ENCODE measurements at regions not wholly inside any gene's neighbourhood (a gene's known extent, or its start where the extent isn't known, plus 50 kb on each side); places are given as distances from the start of the nearest gene placed in this dataset.

DNA sequence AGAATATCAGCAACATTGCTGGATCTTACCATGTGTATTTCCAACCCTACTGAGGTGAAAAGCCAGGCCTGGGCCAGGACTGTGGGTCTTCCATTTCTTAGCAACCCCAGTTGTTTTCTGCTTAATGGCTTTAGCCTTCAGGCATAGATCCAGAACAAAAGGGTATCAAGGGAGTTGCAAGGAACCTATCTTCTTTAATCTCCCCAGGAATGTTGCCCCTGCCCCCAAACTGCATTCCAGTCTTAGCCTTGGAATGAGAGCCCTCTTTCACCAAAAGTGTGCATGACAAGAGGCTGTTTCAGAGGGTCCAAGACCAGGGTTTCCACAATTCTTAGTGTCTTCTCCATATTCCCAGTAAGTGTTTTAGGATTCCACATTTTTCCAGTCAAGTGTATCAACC, 87.9 kb upstream of the SOX13 start:
- TF ChIP-seq, protein P1, sequence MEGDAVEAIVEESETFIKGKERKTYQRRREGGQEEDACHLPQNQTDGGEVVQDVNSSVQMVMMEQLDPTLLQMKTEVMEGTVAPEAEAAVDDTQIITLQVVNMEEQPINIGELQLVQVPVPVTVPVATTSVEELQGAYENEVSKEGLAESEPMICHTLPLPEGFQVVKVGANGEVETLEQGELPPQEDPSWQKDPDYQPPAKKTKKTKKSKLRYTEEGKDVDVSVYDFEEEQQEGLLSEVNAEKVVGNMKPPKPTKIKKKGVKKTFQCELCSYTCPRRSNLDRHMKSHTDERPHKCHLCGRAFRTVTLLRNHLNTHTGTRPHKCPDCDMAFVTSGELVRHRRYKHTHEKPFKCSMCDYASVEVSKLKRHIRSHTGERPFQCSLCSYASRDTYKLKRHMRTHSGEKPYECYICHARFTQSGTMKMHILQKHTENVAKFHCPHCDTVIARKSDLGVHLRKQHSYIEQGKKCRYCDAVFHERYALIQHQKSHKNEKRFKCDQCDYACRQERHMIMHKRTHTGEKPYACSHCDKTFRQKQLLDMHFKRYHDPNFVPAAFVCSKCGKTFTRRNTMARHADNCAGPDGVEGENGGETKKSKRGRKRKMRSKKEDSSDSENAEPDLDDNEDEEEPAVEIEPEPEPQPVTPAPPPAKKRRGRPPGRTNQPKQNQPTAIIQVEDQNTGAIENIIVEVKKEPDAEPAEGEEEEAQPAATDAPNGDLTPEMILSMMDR (IDR thresholded peaks at IDR 0.05): no peak
- TF ChIP-seq POLR2A (IDR thresholded peaks at IDR 0.05): no peak
